Activated naive CD8-positive, alpha-beta T cell treated with anti-CD3 and anti-CD28 coated beads, Interleukin-2, amount 50 U/mL, for 24 hours (primary cell): ENCODE measurements at regions not wholly inside any gene's neighbourhood (a gene's known extent, or its start where the extent isn't known, plus 50 kb on each side); places are given as distances from the start of the nearest gene placed in this dataset.

Experiments
- ATAC-seq: fragments of 150-1000 bp; cut with Tn5 transposase; one replicate; pipeline ENCODE4 v1.10.0; 2021
- DNase-seq: peaks from one replicate; pipeline ENCODE4 v3.0.0; 2021
- H3K27ac Mint-ChIP-seq: one replicate; pipeline ENCODE4 v1.8.0; 2021; ENCODE audit warnings: mild to moderate bottlenecking, mixed read lengths
- H3K27me3 Mint-ChIP-seq: one replicate; pipeline ENCODE4 v1.8.0; 2021; ENCODE audit warnings: mixed read lengths
- H3K36me3 Mint-ChIP-seq: one replicate; pipeline ENCODE4 v1.8.0; 2021; ENCODE audit warnings: low read depth, mixed read lengths
- H3K4me1 Mint-ChIP-seq: one replicate; pipeline ENCODE4 v1.8.0; 2021; ENCODE audit warnings: mixed read lengths
- H3K4me3 Mint-ChIP-seq: one replicate; pipeline ENCODE4 v1.8.0; 2021; ENCODE audit warnings: mild to moderate bottlenecking, moderate library complexity, mixed read lengths
- H3K9me3 Mint-ChIP-seq: one replicate; pipeline ENCODE4 v1.8.0; 2021; ENCODE audit warnings: mixed read lengths

- no peak for ATAC-seq
- Mint-ChIP-seq H3K27ac (no peak overlapping the region), H3K4me3 (no peak overlapping the region), H3K4me1 (no peaks in the 10 kb centered on the region), H3K27me3 (no peaks in the 10 kb centered on the region), H3K36me3 (no peaks in the 10 kb centered on the region), H3K9me3 (no peaks in the 10 kb centered on the region)
- no peak for DNase-seq
Measured at GRCh38 chrY:8705636-8706300, 631.5 kb upstream of the TSPY4 start.

- Mint-ChIP-seq H3K9me3 (no peaks in the 10 kb centered on the region), H3K4me3 (no peak overlapping the region), H3K4me1 (no peaks in the 10 kb centered on the region), H3K36me3 (no peaks in the 10 kb centered on the region), H3K27me3 (no peaks in the 10 kb centered on the region), H3K27ac (no peak overlapping the region)
- DNase-seq (no peak), ATAC-seq (no peak)
Measured at GRCh38 chrY:8712296-8712695, 625.0 kb upstream of the TSPY4 start.

GRCh38 chrY:8715226-8715625 is 622.0 kb upstream of the TSPY4 start:
- no peak overlapping the region for H3K27ac Mint-ChIP-seq
- DNase-seq (no peak), ATAC-seq (no peak)
- no peak overlapping the region for H3K4me3 Mint-ChIP-seq
- no peaks in the 10 kb centered on the region for H3K27me3 Mint-ChIP-seq
- H3K4me1 Mint-ChIP-seq: no peaks in the 10 kb centered on the region
- H3K36me3 Mint-ChIP-seq: no peaks in the 10 kb centered on the region
- no peaks in the 10 kb centered on the region for H3K9me3 Mint-ChIP-seq

GRCh38 chrY:8726616-8727015 is 610.6 kb upstream of the TSPY4 start:
- Mint-ChIP-seq H3K4me3 (no peak overlapping the region), H3K36me3 (no peaks in the 10 kb centered on the region)

GRCh38 chrY:8729971-8730370 is 607.3 kb upstream of the TSPY4 start:
- no peak overlapping the region for H3K4me3 Mint-ChIP-seq
- no peaks in the 10 kb centered on the region for H3K27me3 Mint-ChIP-seq
- no peak for ATAC-seq
- H3K9me3 Mint-ChIP-seq: no peaks in the 10 kb centered on the region
- no peak for DNase-seq
- no peaks in the 10 kb centered on the region for H3K4me1 Mint-ChIP-seq
- H3K36me3 Mint-ChIP-seq: no peaks in the 10 kb centered on the region
- no peak overlapping the region for H3K27ac Mint-ChIP-seq

More at GRCh38 chrY:8726616-8727015, 610.6 kb upstream of the TSPY4 start:
- H3K27ac Mint-ChIP-seq: no peak overlapping the region
- no peaks in the 10 kb centered on the region for H3K27me3 Mint-ChIP-seq
- ATAC-seq (no peak), DNase-seq (no peak)
- H3K9me3 Mint-ChIP-seq: no peaks in the 10 kb centered on the region
- no peaks in the 10 kb centered on the region for H3K4me1 Mint-ChIP-seq

GRCh38 chrY:8741343-8742069 is 595.8 kb upstream of the TSPY4 start:
- H3K27ac Mint-ChIP-seq: no peak overlapping the region
- no peak for ATAC-seq
- DNase-seq: no peak
- no peaks in the 10 kb centered on the region for H3K9me3 Mint-ChIP-seq
- no peaks in the 10 kb centered on the region for H3K4me1 Mint-ChIP-seq
- no peaks in the 10 kb centered on the region for H3K36me3 Mint-ChIP-seq
- H3K4me3 Mint-ChIP-seq: no peak overlapping the region
- H3K27me3 Mint-ChIP-seq: no peaks in the 10 kb centered on the region

- no peak for ATAC-seq
- Mint-ChIP-seq H3K27ac (no peak overlapping the region), H3K36me3 (no peaks in the 10 kb centered on the region)
Measured at GRCh38 chrY:8764184-8764583, 573.1 kb upstream of the TSPY4 start.

GRCh38 chrY:8781184-8781890 is 555.9 kb upstream of the TSPY4 start:
- H3K9me3 Mint-ChIP-seq: no peaks in the 10 kb centered on the region
- H3K4me3 Mint-ChIP-seq: no peak overlapping the region
- H3K27ac Mint-ChIP-seq: no peak overlapping the region
- no peaks in the 10 kb centered on the region for H3K27me3 Mint-ChIP-seq
- no peaks in the 10 kb centered on the region for H3K4me1 Mint-ChIP-seq
- no peaks in the 10 kb centered on the region for H3K36me3 Mint-ChIP-seq
- ATAC-seq (no peak), DNase-seq (no peak)

More at GRCh38 chrY:8764184-8764583, 573.1 kb upstream of the TSPY4 start:
- Mint-ChIP-seq H3K4me3 (no peak overlapping the region), H3K27me3 (no peaks in the 10 kb centered on the region), H3K9me3 (no peaks in the 10 kb centered on the region), H3K4me1 (no peaks in the 10 kb centered on the region)
- no peak for DNase-seq

- no peaks in the 10 kb centered on the region for H3K36me3 Mint-ChIP-seq
- ATAC-seq (no peak), DNase-seq (no peak)
- H3K27me3 Mint-ChIP-seq: no peaks in the 10 kb centered on the region
- no peaks in the 10 kb centered on the region for H3K9me3 Mint-ChIP-seq
- H3K4me3 Mint-ChIP-seq: no peak overlapping the region
- no peak overlapping the region for H3K27ac Mint-ChIP-seq
- no peaks in the 10 kb centered on the region for H3K4me1 Mint-ChIP-seq
Measured at GRCh38 chrY:8794561-8794960, 542.7 kb upstream of the TSPY4 start.

GRCh38 chrY:8804317-8804716 is 532.9 kb upstream of the TSPY4 start:
- H3K9me3 Mint-ChIP-seq: no peaks in the 10 kb centered on the region
- no peaks in the 10 kb centered on the region for H3K4me1 Mint-ChIP-seq
- no peaks in the 10 kb centered on the region for H3K36me3 Mint-ChIP-seq
- H3K4me3 Mint-ChIP-seq: no peak overlapping the region
- DNase-seq (no peak), ATAC-seq (no peak)
- no peak overlapping the region for H3K27ac Mint-ChIP-seq
- no peaks in the 10 kb centered on the region for H3K27me3 Mint-ChIP-seq

- DNase-seq (no peak), ATAC-seq (no peak)
- H3K27ac Mint-ChIP-seq: no peak overlapping the region
- H3K27me3 Mint-ChIP-seq: no peaks in the 10 kb centered on the region
- no peaks in the 10 kb centered on the region for H3K9me3 Mint-ChIP-seq
- H3K4me1 Mint-ChIP-seq: no peaks in the 10 kb centered on the region
- no peaks in the 10 kb centered on the region for H3K36me3 Mint-ChIP-seq
- no peak overlapping the region for H3K4me3 Mint-ChIP-seq
Measured at GRCh38 chrY:8807648-8808408, 529.4 kb upstream of the TSPY4 start.

- ATAC-seq: no peak
- Mint-ChIP-seq H3K27ac (no peak overlapping the region), H3K36me3 (no peaks in the 10 kb centered on the region), H3K4me3 (no peak overlapping the region), H3K27me3 (no peaks in the 10 kb centered on the region), H3K9me3 (no peaks in the 10 kb centered on the region), H3K4me1 (no peaks in the 10 kb centered on the region)
- DNase-seq: no peak
Measured at GRCh38 chrY:8808611-8809010, 528.7 kb upstream of the TSPY4 start.

- DNase-seq (no peak), ATAC-seq (no peak)
- H3K27ac Mint-ChIP-seq: no peak overlapping the region
- no peak overlapping the region for H3K4me3 Mint-ChIP-seq
- no peaks in the 10 kb centered on the region for H3K4me1 Mint-ChIP-seq
- no peaks in the 10 kb centered on the region for H3K36me3 Mint-ChIP-seq
- H3K9me3 Mint-ChIP-seq: no peaks in the 10 kb centered on the region
- no peaks in the 10 kb centered on the region for H3K27me3 Mint-ChIP-seq
Measured at GRCh38 chrY:8809076-8809475, 528.2 kb upstream of the TSPY4 start.

GRCh38 chrY:8814143-8814542 is 523.1 kb upstream of the TSPY4 start:
- DNase-seq: no peak
- ATAC-seq: no peak
- Mint-ChIP-seq H3K4me1 (no peaks in the 10 kb centered on the region), H3K4me3 (no peak overlapping the region), H3K9me3 (no peaks in the 10 kb centered on the region), H3K27me3 (no peaks in the 10 kb centered on the region), H3K27ac (no peak overlapping the region), H3K36me3 (no peaks in the 10 kb centered on the region)
